DND-41 (cell line): ENCODE measurements at regions not wholly inside any gene's neighbourhood (a gene's known extent, or its start where the extent isn't known, plus 50 kb on each side); places are given as distances from the start of the nearest gene placed in this dataset.

ENCODE experiments used
- ATAC-seq: fragments of 200-7000 bp; cut with Tn5 transposase; 3 replicates; pipeline ENCODE4 v1.9.1; 2021; ENCODE audit warnings: low read depth; ENCODE audit not compliant: insufficient read depth
- DNase-seq: peaks from one replicate; pipeline ENCODE4 v3.0.0-alpha.2; 2020
- H2AFZ ChIP-seq: 2 replicates; pipeline ENCODE4 v1.6.0; 2012; ENCODE audit warnings: low read depth, low read length
- H3K27ac ChIP-seq: 2 replicates; pipeline ENCODE4 v1.5.1; 2012; ENCODE audit warnings: low read length, inconsistent platforms
- H3K27me3 ChIP-seq: fragments of 200-600 bp; sonication (generic); 2 replicates; pipeline ENCODE4 v1.6.0; 2012; ENCODE audit warnings: low read length, mild to moderate bottlenecking, inconsistent platforms; ENCODE audit not compliant: insufficient read depth, poor library complexity
- H3K36me3 ChIP-seq: 2 replicates; pipeline ENCODE4 v1.5.1; 2012; ENCODE audit warnings: low read length, inconsistent platforms; ENCODE audit not compliant: insufficient read depth
- H3K4me1 ChIP-seq: 2 replicates; pipeline ENCODE4 v1.5.1; 2012; ENCODE audit warnings: mild to moderate bottlenecking, low read length; ENCODE audit not compliant: insufficient read depth
- H3K4me2 ChIP-seq: 2 replicates; pipeline ENCODE4 v1.6.0; 2012; ENCODE audit warnings: mild to moderate bottlenecking, moderate library complexity, low read length, inconsistent platforms; ENCODE audit not compliant: insufficient read depth
- H3K4me3 ChIP-seq, 2 experiments: fragments of 200-600 bp in 1 of 2; shearing (Covaris generic) in 1 of 2; 2 replicates each; pipeline ENCODE4 v1.5.1; 2012 to 2016; ENCODE audit warnings: inconsistent platforms in 2 of 2, low read length in 2 of 2, mild to moderate bottlenecking in 2 of 2, low read depth in 1 of 2, moderate library complexity in 1 of 2
- H3K79me2 ChIP-seq: 2 replicates; pipeline ENCODE4 v1.6.0; 2012; ENCODE audit warnings: low read length, inconsistent platforms; ENCODE audit not compliant: insufficient read depth
- H3K9ac ChIP-seq: 2 replicates; pipeline ENCODE4 v1.6.0; 2012; ENCODE audit warnings: low read depth, mild to moderate bottlenecking, inconsistent platforms, low read length, moderate library complexity
- H3K9me3 ChIP-seq: 2 replicates; pipeline ENCODE4 v1.5.1; 2012; ENCODE audit warnings: low read length, moderate library complexity, mild to moderate bottlenecking, inconsistent platforms; ENCODE audit not compliant: insufficient read depth, severe bottlenecking
- H4K20me1 ChIP-seq: 2 replicates; pipeline ENCODE4 v1.6.0; 2012; ENCODE audit warnings: low read length; ENCODE audit not compliant: insufficient read depth
- EZH2 ChIP-seq: IDR thresholded peaks from 3 replicates; pipeline ENCODE4 v1.6.1; 2012; ENCODE audit warnings: borderline replicate concordance, low read depth, mild to moderate bottlenecking, moderate library complexity, low read length, inconsistent platforms; ENCODE audit not compliant: severe bottlenecking
- TF ChIP-seq, protein P1 (sequence below): IDR thresholded peaks from 2 replicates; pipeline ENCODE4 v1.5.1; 2012; ENCODE audit warnings: borderline replicate concordance, low read length, moderate library complexity, mild to moderate bottlenecking; ENCODE audit not compliant: poor library complexity, severe bottlenecking; ENCODE audit errors: extremely low read depth

DNA sequence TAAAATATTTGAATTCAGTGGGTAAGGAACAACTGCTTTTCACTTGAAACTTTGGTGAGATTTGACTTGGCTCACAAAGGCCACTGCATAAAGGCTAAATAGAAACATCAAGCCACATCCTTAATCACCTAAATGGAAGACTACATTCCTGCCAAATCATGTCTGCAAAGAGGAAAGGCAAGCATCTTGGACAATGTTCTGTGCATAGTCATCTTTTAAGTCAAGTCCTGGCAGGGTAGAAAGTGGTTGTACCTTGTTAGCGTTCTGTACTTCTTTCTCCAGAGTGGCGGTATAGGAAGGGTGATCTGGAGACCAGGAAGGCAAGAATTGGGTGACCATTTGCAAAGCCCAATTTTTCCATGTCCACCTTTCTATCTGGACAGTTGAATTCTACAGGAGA lies 121.4 kb upstream of the SLC14A2 start:
- no peak overlapping the region for H3K4me3 ChIP-seq
- DNase-seq (no peak), ATAC-seq (no peak)
- peaks cover 5% of the 10 kb centered on the region for H3K27me3 ChIP-seq
- H4K20me1 ChIP-seq, result no peaks in the 10 kb centered on the region
- H3K79me2 ChIP-seq, result no peaks in the 10 kb centered on the region
- H3K9me3 ChIP-seq, result no peaks in the 10 kb centered on the region
- H3K9ac ChIP-seq, result no peak overlapping the region
- H3K4me2 ChIP-seq, result no peak overlapping the region
- no peaks in the 10 kb centered on the region for H3K4me1 ChIP-seq
- no peak overlapping the region for H2AFZ ChIP-seq
- TF ChIP-seq EZH2, result no peak
- TF ChIP-seq, protein P1, sequence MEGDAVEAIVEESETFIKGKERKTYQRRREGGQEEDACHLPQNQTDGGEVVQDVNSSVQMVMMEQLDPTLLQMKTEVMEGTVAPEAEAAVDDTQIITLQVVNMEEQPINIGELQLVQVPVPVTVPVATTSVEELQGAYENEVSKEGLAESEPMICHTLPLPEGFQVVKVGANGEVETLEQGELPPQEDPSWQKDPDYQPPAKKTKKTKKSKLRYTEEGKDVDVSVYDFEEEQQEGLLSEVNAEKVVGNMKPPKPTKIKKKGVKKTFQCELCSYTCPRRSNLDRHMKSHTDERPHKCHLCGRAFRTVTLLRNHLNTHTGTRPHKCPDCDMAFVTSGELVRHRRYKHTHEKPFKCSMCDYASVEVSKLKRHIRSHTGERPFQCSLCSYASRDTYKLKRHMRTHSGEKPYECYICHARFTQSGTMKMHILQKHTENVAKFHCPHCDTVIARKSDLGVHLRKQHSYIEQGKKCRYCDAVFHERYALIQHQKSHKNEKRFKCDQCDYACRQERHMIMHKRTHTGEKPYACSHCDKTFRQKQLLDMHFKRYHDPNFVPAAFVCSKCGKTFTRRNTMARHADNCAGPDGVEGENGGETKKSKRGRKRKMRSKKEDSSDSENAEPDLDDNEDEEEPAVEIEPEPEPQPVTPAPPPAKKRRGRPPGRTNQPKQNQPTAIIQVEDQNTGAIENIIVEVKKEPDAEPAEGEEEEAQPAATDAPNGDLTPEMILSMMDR, result no peak
- H3K27ac ChIP-seq, result no peak overlapping the region
- no peaks in the 10 kb centered on the region for H3K36me3 ChIP-seq

DNA sequence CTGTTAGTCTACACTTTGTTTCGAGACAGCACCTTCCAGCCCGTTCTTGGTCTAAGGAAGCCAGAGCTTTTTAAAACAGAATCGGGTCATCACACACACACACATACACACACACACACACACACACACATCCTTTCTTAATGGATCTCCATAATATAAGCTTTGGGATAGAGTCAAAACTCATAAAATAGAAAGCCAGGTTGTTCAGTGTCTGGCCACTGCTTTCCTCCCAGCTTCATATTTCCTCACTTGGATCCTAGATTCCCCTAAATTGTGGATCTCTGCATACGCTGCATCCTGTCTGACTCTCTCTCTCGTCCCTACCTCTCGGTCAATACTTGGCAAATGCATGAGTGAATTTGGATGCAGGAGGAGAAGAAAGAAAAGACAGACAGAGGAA lies 120.5 kb upstream of the SLC14A2 start:
- no peaks in the 10 kb centered on the region for H4K20me1 ChIP-seq

DNA sequence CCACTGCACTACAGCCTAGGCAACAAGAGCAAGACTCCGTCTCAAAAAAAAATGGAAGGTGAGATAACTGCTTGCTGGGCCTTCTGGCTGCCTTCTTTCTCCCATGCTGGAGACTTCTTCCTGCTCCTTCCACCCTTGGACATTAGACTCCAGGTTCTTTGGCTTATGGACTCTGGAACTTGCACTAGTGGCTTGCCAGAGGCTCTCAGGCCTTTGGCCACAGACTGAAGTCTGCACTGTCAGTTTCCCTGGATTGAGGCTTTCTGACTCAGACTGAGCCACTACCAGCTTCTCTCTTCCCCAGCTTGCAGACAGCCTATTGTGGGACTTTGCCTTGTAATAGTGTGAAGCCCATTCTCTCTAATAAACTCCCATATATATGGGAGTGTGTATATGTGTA lies 118.5 kb upstream of the SLC14A2 start:
- H3K4me2 ChIP-seq, result no peak overlapping the region
- DNase-seq, result no peak
- no peaks in the 10 kb centered on the region for H4K20me1 ChIP-seq
- no peaks in the 10 kb centered on the region for H3K79me2 ChIP-seq
- H3K4me1 ChIP-seq, result no peaks in the 10 kb centered on the region
- peaks cover 5% of the 10 kb centered on the region for H3K27me3 ChIP-seq
- TF ChIP-seq, protein P1, result no peak
- TF ChIP-seq EZH2, result no peak
- H3K9me3 ChIP-seq, result no peaks in the 10 kb centered on the region
- H3K9ac ChIP-seq, result no peak overlapping the region
- no peaks in the 10 kb centered on the region for H3K36me3 ChIP-seq
- ATAC-seq, result no peak
- H2AFZ ChIP-seq, result no peak overlapping the region
- H3K4me3 ChIP-seq, result no peak overlapping the region
- H3K27ac ChIP-seq, result no peak overlapping the region

More for the DNA sequence above, 120.5 kb upstream of the SLC14A2 start:
- H3K4me3 ChIP-seq, result no peak overlapping the region
- H2AFZ ChIP-seq, result no peak overlapping the region
- H3K36me3 ChIP-seq, result no peaks in the 10 kb centered on the region
- no peak for DNase-seq
- H3K4me2 ChIP-seq, result no peak overlapping the region
- peaks cover 7% of the 10 kb centered on the region for H3K27me3 ChIP-seq
- no peaks in the 10 kb centered on the region for H3K79me2 ChIP-seq
- H3K27ac ChIP-seq, result no peak overlapping the region
- no peaks in the 10 kb centered on the region for H3K9me3 ChIP-seq
- TF ChIP-seq, protein P1, result no peak
- no peak for TF ChIP-seq EZH2
- no peak overlapping the region for H3K9ac ChIP-seq
- ATAC-seq, result no peak
- H3K4me1 ChIP-seq, result no peaks in the 10 kb centered on the region
